ENCODE measurements at regions not wholly inside any gene's neighbourhood (a gene's known extent, or its start where the extent isn't known, plus 50 kb on each side); places are given as distances from the start of the nearest gene placed in this dataset.

DNA sequence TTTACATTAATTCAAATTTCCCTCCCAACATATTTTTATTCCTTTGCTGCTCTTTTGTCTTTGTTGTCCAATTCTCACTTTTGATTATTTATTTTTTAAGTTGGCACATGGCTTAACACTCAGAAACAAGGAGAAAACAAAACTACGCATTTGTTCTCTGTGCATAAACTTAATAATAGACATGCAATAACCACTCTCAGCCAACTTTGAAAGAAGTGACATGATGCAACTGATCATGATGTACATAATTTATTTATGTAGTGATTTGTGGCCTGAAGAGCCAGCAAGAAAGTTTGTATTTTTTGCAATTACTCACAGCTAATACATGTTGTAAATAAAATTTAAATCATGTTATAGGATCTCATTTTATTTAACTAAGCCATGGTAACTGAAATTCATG lies 942.8 kb upstream of the PIK3C3 start:
- H3K27ac Mint-ChIP-seq: no peak overlapping the region
- no peaks in the 10 kb centered on the region for H3K36me3 Mint-ChIP-seq (ENCODE audit: low read depth)
- intact Hi-C loops (cut with micrococcal nuclease): no loop called here
- H3K27me3 Mint-ChIP-seq: no peaks in the 10 kb centered on the region
- no peaks in the 10 kb centered on the region for H3K4me1 Mint-ChIP-seq (ENCODE audit: low read depth)
- peaks cover 12% of the 10 kb centered on the region for H3K9me3 Mint-ChIP-seq
- H3K4me3 Mint-ChIP-seq: no peak overlapping the region

- H3K9me3 Mint-ChIP-seq: peaks cover 1% of the 10 kb centered on the region
- no peaks in the 10 kb centered on the region for H3K27me3 Mint-ChIP-seq
- no peaks in the 10 kb centered on the region for H3K4me1 Mint-ChIP-seq (ENCODE audit: low read depth)
- no peak overlapping the region for H3K4me3 Mint-ChIP-seq
- intact Hi-C loops (cut with micrococcal nuclease): no loop called here
- H3K36me3 Mint-ChIP-seq (ENCODE audit: low read depth): no peaks in the 10 kb centered on the region
- no peak overlapping the region for H3K27ac Mint-ChIP-seq
Observed at GRCh38 chr18:41009926-41010325, 945.1 kb upstream of the PIK3C3 start.

GRCh38 chr18:41004324-41004723 lies 950.7 kb upstream of the PIK3C3 start:
- Mint-ChIP-seq H3K27ac (no peak overlapping the region), H3K4me1 (ENCODE audit: low read depth) (no peaks in the 10 kb centered on the region), H3K27me3 (no peaks in the 10 kb centered on the region), H3K9me3 (no peaks in the 10 kb centered on the region), H3K36me3 (ENCODE audit: low read depth) (no peaks in the 10 kb centered on the region), H3K4me3 (no peak overlapping the region)
- intact Hi-C loops (cut with micrococcal nuclease): no loop called here

GRCh38 chr18:40995529-40995928 lies 959.5 kb upstream of the PIK3C3 start:
- Mint-ChIP-seq H3K4me1 (ENCODE audit: low read depth) (no peaks in the 10 kb centered on the region), H3K4me3 (no peak overlapping the region), H3K27ac (no peak overlapping the region), H3K27me3 (no peaks in the 10 kb centered on the region), H3K36me3 (ENCODE audit: low read depth) (no peaks in the 10 kb centered on the region), H3K9me3 (no peaks in the 10 kb centered on the region)
- intact Hi-C loops (cut with micrococcal nuclease): no loop called here

DNA sequence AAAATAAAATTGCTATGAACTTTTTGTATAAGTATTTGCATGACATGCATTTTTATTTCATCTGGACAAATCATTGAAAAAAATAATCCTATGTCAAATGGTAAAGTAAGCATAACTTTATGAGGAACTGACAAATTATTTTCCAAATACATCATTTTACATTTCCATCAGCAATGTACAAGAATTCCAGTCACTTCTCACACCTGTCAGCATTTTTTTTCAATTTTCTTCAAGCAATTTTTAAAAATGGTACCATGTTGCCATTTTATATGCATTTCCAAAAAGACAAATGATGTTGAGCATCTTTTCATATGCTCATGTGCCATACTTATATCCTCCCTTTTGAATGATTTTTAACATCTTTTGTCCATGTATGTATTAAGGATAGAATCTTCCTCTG lies 961.7 kb upstream of the PIK3C3 start:
- Mint-ChIP-seq H3K27ac (no peak overlapping the region), H3K4me1 (ENCODE audit: low read depth) (no peaks in the 10 kb centered on the region), H3K4me3 (no peak overlapping the region), H3K36me3 (ENCODE audit: low read depth) (no peaks in the 10 kb centered on the region), H3K9me3 (no peaks in the 10 kb centered on the region), H3K27me3 (no peaks in the 10 kb centered on the region)
- intact Hi-C loops (cut with micrococcal nuclease): no loop called here

- Mint-ChIP-seq H3K27me3 (no peaks in the 10 kb centered on the region), H3K27ac (no peak overlapping the region), H3K36me3 (ENCODE audit: low read depth) (no peaks in the 10 kb centered on the region), H3K4me1 (ENCODE audit: low read depth) (no peaks in the 10 kb centered on the region), H3K9me3 (no peaks in the 10 kb centered on the region), H3K4me3 (no peak overlapping the region)
- intact Hi-C loops (cut with micrococcal nuclease): no loop called here
Observed at GRCh38 chr18:40987581-40987980, 967.5 kb upstream of the PIK3C3 start.

GRCh38 chr18:40985436-40985835 lies 969.6 kb upstream of the PIK3C3 start:
- Mint-ChIP-seq H3K27me3 (no peaks in the 10 kb centered on the region), H3K36me3 (ENCODE audit: low read depth) (no peaks in the 10 kb centered on the region), H3K27ac (no peak overlapping the region), H3K4me3 (no peak overlapping the region), H3K4me1 (ENCODE audit: low read depth) (no peaks in the 10 kb centered on the region), H3K9me3 (no peaks in the 10 kb centered on the region)
- intact Hi-C loops (cut with micrococcal nuclease): no loop called here

DNA sequence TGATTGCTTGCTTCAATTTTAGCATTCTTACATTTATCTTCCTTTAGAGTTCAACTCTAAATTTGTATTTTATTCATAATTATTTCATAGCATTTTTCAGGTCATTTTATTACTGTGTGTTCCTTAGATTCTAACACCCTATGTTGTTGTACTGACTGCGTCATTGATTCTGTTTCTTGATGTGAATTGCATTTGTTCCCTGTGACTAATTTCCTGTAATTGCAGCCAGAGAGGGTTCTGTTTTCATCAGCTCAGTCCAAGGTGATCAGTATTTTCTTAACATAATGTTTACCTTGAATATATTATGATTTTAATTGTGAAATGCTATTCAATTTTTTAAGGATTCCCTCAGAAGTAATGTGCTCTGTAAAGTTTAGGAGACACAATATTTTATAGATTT lies 970.2 kb upstream of the PIK3C3 start:
- Mint-ChIP-seq H3K36me3 (ENCODE audit: low read depth) (no peaks in the 10 kb centered on the region), H3K27me3 (no peaks in the 10 kb centered on the region), H3K9me3 (no peaks in the 10 kb centered on the region), H3K27ac (no peak overlapping the region), H3K4me3 (no peak overlapping the region), H3K4me1 (ENCODE audit: low read depth) (no peaks in the 10 kb centered on the region)
- intact Hi-C loops (cut with micrococcal nuclease): no loop called here

GRCh38 chr18:40983835-40984234 lies 971.2 kb upstream of the PIK3C3 start:
- Mint-ChIP-seq H3K4me3 (no peak overlapping the region), H3K27me3 (no peaks in the 10 kb centered on the region), H3K9me3 (no peaks in the 10 kb centered on the region), H3K36me3 (ENCODE audit: low read depth) (no peaks in the 10 kb centered on the region), H3K4me1 (ENCODE audit: low read depth) (no peaks in the 10 kb centered on the region), H3K27ac (no peak overlapping the region)
- intact Hi-C loops (cut with micrococcal nuclease): no loop called here

DNA sequence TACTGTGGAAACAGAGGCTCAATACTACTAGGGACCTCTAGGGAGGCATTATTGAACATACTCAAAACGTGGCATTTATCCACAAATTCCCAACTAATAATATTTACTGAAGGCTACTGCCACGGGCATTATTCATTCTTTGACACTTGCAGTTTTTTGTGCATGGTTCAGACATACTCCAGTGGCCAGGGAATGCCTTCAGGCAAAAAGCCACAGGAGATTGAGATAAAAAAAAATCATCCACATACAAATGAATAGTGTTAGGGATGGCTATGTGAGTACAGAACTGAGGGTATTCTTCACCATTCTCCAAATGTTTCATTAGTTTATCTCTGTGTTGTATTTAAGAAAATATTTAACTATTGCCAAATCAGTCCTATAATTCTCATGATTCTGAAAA lies 974.9 kb upstream of the PIK3C3 start:
- H3K27me3 Mint-ChIP-seq: no peaks in the 10 kb centered on the region
- peaks cover 13% of the 10 kb centered on the region for H3K9me3 Mint-ChIP-seq
- H3K36me3 Mint-ChIP-seq (ENCODE audit: low read depth): no peaks in the 10 kb centered on the region
- no peak overlapping the region for H3K4me3 Mint-ChIP-seq
- no peaks in the 10 kb centered on the region for H3K4me1 Mint-ChIP-seq (ENCODE audit: low read depth)
- H3K27ac Mint-ChIP-seq: no peak overlapping the region
- intact Hi-C loops (cut with micrococcal nuclease): no loop called here

DNA sequence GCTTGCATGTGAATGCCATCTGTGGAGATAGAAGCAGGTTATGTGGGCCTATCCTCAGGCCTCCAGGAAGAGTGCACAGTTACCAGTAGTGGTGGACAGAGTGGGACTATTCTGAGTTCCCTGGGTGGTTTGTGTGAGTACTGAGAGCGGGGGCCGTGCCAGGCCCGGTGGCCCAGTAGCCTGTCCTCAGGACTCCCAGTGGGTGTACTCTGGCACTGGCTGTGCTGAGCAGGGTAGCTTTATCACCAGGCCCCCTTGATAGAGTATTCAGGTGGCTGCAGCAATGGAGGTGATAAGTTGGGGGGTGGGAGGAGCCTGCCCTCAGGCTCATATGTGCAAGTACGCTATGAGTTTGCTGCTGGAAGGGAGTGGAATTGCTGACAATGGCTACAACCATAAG lies 979.0 kb upstream of the PIK3C3 start:
- peaks cover 23% of the 10 kb centered on the region for H3K9me3 Mint-ChIP-seq
- no peak overlapping the region for H3K4me3 Mint-ChIP-seq
- H3K27ac Mint-ChIP-seq: no peak overlapping the region

GRCh38 chr18:40974448-40974847 lies 980.6 kb upstream of the PIK3C3 start:
- H3K27me3 Mint-ChIP-seq: no peaks in the 10 kb centered on the region
- no peak overlapping the region for H3K27ac Mint-ChIP-seq
- intact Hi-C loops (cut with micrococcal nuclease): no loop called here
- H3K36me3 Mint-ChIP-seq (ENCODE audit: low read depth): no peaks in the 10 kb centered on the region
- no peaks in the 10 kb centered on the region for H3K4me1 Mint-ChIP-seq (ENCODE audit: low read depth)
- peaks cover 23% of the 10 kb centered on the region for H3K9me3 Mint-ChIP-seq
- no peak overlapping the region for H3K4me3 Mint-ChIP-seq

More for the DNA sequence above, 979.0 kb upstream of the PIK3C3 start:
- intact Hi-C loops (cut with micrococcal nuclease): no loop called here
- Mint-ChIP-seq H3K36me3 (ENCODE audit: low read depth) (no peaks in the 10 kb centered on the region), H3K27me3 (no peaks in the 10 kb centered on the region), H3K4me1 (ENCODE audit: low read depth) (no peaks in the 10 kb centered on the region)

DNA sequence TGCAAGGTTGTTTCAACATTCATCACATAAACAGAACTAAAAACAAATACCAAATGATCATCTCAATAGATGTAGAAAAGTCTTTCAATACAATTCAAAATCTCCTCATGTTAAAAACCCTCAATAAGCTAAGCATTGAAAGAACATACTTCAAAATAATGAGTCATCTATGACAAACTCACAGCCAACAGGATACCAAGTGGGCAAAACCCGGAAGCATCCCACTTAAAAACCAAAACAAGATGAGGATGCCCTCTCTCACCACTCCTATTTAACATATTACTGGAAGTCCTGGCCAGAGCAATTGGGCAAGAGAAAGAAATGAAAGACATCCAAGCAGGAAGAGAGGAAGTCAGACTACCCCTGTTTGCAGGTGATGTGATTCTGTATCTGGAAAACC lies 992.2 kb upstream of the PIK3C3 start:
- Mint-ChIP-seq H3K4me3 (no peak overlapping the region), H3K4me1 (ENCODE audit: low read depth) (no peaks in the 10 kb centered on the region), H3K27ac (no peak overlapping the region), H3K9me3 (no peaks in the 10 kb centered on the region), H3K36me3 (ENCODE audit: low read depth) (no peaks in the 10 kb centered on the region), H3K27me3 (no peaks in the 10 kb centered on the region)
- intact Hi-C loops (cut with micrococcal nuclease): no loop called here

GRCh38 chr18:40957533-40958070 lies 997.4 kb upstream of the PIK3C3 start:
- intact Hi-C loops (cut with micrococcal nuclease): no loop called here
- Mint-ChIP-seq H3K4me3 (no peak overlapping the region), H3K36me3 (ENCODE audit: low read depth) (no peaks in the 10 kb centered on the region), H3K27me3 (no peaks in the 10 kb centered on the region), H3K4me1 (ENCODE audit: low read depth) (no peaks in the 10 kb centered on the region), H3K9me3 (no peaks in the 10 kb centered on the region), H3K27ac (no peak overlapping the region)

DNA sequence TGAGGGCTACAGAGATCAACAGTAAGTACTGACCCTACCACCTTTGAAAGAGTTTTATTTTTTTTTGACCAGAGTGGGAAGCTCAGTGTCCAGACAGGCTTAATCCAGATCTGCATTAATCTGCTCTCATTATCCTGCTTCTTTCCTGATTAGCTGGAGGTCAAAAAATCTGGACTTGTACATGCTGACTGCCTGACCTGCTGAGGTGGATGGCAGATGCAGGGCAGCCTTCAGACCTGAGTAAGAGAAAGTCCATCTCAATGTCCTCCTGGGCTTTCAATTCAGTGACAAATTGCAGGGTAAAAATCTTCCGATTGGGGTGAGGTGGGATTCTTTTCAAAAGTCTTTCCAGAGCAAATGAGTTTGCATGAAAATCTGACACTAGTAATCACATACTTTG lies 998.8 kb upstream of the PIK3C3 start:
- Mint-ChIP-seq H3K27me3 (no peaks in the 10 kb centered on the region), H3K4me3 (no peak overlapping the region), H3K4me1 (ENCODE audit: low read depth) (no peaks in the 10 kb centered on the region), H3K36me3 (ENCODE audit: low read depth) (no peaks in the 10 kb centered on the region), H3K27ac (no peak overlapping the region), H3K9me3 (no peaks in the 10 kb centered on the region)
- intact Hi-C loops (cut with micrococcal nuclease): no loop called here

All from dendritic cell treated with granulocyte-macrophage colony-stimulating factor and Interleukin-4, amounts not matched to agents 40 ng/mL and 50 ng/mL, for 4 days (primary cell).